ENCODE measurements at regions not wholly inside any gene's neighbourhood (a gene's known extent, or its start where the extent isn't known, plus 50 kb on each side); places are given as distances from the start of the nearest gene placed in this dataset.

- TF ChIP-seq CTCF (conservative IDR thresholded peaks at IDR 0.05 in 1 of 2, IDR thresholded peaks at IDR 0.05 in 1 of 2; ENCODE audit: low read depth in 1 of 2, low read length in 2 of 2) = no peak
- no peak for TF ChIP-seq EZH2 (IDR thresholded peaks at IDR 0.05; ENCODE audit: low read length, missing control alignments)
Measured at GRCh38 chr1:8204826-8205225, 113.1 kb upstream of the SLC45A1 start.
